ENCODE measurements at regions not wholly inside any gene's neighbourhood (a gene's known extent, or its start where the extent isn't known, plus 50 kb on each side); places are given as distances from the start of the nearest gene placed in this dataset.
"Not testable (repeated sequence)": the region's sequence is repeated elsewhere in the genome, so short reads cannot be mapped to it uniquely, and the experiment has no call there.

DNA sequence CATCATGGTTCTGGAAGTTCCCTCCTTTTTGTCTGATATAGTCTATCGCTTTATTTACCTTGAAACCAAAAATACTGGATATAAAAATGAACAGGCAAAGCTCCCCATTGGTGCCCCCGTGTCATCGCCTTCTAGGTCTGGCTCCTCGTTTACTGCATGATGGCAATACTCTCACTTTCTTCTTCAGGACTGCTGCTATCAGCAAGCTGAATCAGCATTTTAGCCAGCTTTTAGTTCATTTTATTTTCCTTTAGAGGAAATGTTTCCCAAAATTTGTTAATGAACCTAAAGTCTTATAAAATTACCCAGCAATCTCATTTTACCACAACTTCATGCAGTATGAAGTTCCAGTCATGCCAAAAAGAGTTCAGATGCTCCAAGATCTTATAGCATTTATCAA, 80.5 kb downstream of the ZIC3 start:
- no peak for DNase-seq

DNA sequence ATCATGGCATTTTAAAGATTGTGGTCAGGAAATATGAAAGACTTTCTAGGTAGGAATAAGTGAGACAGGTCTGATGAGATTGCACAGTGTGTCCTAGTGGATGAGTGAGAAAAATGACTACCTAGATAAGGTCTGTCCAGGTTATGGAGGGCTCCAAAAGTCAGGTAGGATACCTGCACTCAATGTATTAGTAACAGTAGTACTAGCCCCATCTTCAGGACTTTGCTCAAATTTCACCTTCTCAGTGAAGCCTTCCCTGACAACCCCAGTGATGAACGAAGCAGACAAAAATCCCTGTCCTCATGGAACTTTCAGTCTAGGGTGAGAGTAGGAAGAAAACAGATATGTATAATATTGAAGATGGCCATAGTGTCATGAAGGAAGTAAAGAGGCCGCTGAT, 85.7 kb downstream of the ZIC3 start:
- DNase-seq, result no peak

DNA sequence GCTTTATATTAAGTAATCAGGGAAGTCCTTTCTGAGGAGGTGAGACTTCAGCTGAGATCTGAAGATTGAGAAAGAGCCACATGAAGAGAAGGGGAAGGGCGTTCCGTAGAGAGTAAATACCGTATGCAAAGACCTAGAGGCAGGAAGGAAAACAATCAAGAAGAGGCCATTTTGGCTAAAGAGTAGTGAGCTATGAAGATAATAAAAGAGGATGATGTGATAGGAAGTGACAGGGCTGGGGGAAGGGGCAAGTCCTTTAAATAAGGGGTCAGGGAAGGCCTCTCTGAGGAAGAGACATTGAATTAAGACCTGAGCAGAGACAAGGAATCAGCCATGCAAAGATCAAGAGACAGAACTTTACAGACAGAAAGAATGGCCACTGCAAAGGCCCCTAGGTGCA, 86.2 kb downstream of the ZIC3 start:
- DNase-seq, result no peak

DNA sequence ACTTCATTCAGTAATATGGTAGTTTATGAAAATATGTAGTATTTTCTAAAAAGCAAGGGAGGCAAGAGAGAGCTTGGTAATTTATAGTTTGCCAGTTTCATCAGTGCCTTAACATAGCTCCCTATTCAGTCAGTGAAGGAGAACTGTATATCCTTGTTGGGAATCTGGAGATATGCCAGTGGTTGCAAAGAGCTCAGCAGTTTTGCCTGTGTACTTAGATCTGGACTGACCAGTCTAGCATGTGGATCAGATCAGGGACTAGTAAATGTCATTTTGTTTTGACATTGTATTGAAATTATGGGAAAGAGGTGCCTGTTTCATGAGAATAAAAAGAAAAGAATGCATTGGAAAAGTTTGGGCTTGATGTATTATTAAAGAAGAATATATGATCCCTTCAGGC, 88.6 kb downstream of the ZIC3 start:
- no peak for DNase-seq

DNA sequence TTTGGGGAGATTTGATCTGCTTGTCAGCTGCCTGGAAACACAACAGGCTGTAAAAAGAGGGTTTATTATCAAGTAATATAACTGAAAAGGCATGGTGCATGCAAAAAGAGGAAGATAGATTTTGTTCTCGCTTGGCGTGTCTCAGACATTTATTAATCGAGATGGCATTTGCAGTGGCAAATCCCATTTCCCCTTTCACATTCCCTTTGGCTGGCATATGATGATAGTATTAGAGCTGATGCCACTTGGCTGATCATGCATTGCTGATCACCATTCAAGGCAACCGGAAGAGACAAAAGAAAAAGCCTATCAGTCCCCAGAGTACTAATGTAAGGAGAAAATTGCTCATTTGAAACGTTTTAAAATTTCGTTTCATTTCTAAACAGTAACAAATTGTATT, 101.8 kb downstream of the ZIC3 start:
- DNase-seq, result no peak

DNA sequence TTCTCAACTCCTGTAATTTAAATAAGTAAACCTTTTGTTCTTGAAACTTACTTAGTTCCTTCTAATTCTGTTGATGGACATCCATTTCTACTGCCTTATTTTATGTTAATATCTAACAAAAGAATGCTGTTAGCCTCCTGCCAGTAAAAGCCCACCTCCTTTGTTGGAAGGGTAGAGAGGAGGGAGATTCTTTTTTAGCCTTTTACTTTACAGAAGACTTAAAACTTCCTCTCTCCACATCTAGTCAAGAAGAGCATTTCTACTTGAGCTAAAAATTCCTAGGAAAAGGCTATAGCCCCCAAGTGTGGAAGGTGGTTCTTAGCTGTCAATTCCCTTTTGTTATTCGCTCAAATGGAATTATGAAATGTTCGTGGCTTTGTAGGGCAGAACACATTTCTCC, 118.7 kb downstream of the ZIC3 start:
- no peak for DNase-seq

DNA sequence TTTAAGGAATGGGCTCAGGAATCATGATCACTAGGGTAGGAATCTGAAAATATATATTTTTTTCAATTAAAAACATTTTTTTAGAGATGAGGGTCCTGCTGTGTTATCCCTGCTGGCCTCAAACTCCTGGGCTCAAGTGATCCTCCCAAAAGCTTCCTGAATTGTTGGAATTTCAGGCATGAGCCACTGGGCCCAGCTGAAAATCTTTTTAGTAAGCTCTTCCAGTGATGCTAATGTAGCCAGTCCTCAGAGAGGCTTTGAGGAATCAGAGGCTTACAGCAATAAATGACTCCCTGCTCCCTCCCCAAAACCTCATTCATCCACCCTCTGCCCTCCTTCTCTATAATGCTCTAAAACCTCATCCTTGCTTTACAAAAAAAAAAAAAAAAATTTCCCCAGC, 129.5 kb downstream of the ZIC3 start:
- no peak for DNase-seq

DNA sequence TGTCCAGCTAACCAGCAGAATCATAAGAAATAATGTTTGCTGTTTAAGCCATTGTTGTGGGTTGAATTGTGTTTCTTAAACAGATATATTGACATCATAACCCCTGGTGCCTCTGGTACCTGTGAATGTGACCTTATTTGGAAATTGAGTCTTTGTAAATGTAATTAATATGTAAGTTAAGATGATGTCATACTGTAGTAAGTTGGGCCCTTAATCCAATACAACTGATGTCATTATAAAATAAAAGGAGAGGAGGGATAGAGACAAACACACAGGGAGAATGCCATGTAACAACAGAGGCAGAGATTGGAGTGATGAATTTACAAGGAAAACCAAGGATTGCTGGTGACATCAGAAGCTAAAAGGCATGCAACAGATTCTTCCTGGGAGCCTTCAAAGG, 141.4 kb downstream of the ZIC3 start:
- no peak for DNase-seq

DNA sequence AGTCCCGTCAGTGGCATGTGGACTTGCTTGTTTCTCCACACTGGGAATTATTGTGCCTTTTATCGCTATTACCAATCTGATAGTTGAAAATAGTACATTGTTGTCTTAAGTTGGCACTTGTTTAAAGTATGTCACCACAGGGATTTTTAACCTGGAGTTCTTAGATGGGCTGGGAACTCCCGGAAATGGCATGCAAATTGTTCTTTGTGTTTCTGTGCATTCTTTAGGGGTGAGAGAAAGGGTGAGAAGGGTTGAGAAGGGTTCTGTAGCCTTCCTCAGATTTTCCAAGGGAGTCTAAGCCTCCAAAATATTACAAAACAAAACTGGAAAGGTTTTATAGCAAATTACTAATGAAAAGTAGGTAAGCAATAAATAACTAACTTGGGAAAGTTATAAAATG, 176.9 kb downstream of the ZIC3 start:
- no peak for DNase-seq

DNA sequence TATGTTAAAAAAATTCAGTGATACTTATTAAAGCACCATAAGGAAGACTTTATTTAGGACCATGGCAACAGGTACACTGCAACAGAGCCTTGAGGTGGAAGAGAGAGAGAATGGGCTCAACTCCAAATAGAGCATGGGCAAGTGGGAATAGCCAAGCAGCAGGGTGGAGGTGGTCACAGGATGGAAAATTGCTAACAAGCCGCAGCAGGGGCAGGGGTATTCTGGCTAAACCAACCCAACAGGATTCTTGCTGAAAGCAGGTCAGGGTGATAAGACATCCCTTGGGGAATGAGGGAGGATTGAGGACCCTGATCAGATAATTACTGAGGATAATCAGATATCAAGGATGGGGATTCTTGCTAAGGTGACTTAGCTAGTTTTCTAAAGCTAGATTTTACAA, 177.5 kb downstream of the ZIC3 start:
- DNase-seq, result no peak

DNA sequence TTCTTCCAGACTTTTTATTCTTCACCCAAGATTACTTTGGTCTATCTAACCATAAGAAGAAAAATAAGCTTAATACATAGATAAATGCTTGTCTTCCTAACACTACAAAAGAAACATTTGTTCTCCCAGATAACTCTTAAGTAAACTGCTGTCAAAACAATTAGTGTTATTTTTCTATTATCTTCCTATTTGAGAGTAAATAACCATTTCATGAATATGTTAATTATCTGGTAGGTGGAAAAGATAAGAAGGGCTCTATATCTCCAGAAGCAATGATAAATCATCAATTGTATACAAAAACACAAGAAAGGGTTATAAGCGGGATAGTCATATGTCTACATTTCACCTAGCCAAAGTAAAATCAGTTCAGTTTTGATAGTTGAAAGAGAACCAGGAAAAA, 180.4 kb downstream of the ZIC3 start:
- no peak for DNase-seq

DNA sequence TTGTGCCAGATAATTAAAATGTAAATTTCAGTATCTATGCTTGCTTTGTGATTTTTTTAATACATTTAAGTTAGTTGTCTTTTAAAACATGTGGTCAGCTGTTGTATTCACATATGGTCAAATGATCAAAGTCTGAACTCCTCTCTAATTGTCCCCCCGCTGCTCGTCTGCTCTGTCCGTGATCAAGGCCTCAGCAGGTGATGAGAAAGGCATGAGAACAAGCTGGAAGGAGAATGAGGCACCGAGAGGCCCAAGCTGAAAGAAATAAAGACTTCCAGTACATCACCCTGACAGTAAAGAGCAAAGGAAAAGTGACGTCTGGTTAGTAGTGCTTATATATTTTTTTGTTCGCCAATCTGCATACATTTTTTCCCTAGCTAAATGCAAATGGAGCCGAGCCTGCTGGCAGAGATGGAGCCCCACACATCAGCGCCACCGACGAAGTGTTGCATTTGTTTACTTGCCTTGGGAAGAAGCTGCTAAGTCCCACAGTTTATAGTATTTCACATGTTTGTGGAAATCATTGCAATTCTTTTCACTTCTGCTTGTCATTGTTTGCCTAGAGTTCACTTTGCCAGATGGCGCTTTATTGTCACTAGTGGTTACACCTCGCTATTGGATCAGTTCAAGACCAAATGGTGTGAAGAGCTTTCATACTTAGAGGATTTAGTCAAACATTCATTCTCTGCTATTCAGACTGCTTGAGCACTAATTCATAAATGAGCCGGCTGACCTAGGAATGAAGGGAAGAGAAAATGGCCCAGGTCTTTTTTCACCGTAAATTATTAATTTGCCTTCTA, 181.5 kb downstream of the ZIC3 start:
- DNase-seq, result no peak

DNA sequence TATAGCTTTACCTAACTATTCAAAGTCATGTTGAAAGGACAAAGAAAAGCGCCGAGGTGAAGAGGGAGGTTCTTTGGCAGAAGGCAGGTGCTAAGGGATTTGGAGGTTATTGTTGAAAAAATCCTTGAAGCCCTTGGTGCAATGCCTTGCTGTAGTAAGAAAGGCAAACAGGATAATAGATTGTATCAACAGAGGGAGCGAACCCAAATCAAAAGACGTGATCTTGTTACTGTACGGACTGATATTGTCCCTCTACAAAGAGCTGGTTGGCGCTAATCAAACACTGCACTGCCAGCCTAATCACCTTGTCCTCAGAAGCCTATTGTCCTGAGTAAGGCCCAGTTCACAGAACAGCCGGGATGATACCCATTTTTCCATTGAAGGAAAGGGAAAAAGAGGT, 182.9 kb downstream of the ZIC3 start:
- DNase-seq, result no peak

DNA sequence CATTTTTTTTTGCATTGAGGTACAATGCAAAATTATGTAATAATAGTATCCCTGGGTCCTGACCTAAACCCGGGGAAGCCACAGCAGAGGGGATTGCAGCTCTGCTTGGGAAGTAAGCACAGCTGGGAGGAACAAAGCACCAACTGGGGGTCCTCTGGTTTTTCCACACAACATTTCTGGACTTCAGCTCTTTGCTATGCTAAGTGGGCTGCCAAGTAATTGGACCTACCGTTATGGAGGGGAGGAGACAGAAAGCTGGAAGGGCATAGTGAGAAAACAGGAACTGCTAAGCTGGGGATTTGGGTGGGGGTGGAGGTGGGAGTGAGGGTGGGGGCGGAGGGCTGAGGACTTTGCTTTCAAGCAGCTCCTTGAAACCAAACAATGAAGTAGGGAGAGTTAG, 183.3 kb downstream of the ZIC3 start:
- DNase-seq, result no peak

DNA sequence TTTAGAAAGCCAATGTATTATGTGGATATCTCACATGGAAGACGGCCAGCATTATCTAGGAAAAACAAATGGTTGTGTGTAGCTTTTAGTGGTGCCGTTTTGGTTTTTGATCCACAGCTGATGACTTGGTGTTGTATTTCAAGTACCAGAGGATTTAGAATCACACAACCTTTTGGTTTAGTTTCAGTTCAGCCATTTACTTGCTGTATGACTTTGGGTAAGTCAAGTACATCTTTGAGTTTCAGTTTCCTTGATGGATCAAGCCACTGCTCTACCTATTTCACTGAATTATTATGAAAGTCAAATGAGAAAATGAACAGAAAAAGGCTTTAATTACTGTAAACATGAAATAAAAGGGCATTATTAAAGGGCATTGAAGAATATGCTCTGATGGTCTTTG, 205.6 kb downstream of the ZIC3 start:
- DNase-seq, result no peak

DNA sequence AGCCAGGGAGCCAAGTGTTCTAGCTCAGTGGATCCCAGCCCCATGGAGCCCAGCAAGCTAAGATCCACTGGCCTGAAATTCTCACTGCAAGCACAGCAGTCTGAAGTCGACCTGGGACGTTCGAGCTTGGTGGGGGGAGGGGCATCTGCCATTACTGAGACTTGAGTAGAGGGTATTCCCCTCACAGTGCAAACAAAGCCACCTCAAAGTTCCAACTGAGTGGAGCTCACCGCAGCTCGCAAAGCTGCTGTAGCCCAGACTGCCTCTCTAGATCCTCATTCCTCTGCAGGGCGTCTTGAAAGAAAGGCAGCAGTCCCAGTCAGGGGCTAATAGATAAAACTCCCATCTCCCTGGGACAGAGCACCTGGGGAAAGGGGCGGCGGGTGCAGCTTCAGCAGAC, 226.3 kb downstream of the ZIC3 start:
- no peak for DNase-seq

DNA sequence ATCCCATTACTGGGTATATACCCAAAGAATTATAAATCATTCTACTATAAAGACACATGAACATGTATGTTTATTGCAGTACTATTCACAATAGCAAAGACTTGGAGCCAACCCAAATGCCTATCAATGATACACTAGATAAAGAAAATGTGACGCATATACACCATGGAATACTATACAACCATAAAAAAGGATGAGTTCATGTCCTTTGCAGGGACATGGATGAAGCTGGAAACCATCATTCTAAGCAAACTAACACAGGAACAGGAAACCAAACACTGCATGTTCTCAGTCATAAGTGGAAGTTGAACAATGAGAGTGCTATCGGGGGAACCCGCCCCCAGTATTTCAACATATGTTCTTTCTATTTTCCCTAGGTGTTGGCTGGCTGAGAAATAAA, 232.0 kb downstream of the ZIC3 start:
- DNase-seq, result not testable (repeated sequence)

DNA sequence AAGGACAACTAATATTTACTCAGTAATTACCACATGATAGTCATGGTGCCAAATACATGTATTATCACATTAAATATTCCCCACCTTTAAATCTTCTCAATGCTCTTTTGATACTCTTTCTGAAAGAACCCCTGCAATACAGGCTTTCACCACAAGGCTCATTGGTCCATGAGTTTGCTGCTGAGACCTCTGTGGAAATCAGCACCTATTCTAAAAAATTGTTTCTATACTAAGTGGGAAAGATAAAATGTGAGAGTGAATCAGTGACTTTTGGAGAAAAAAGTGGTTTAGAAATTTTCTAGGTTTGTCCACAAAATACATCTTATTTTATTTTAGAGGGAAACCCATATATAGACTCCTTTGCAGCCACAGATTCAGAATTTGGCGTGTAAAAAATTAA, 257.3 kb downstream of the ZIC3 start:
- no peak for DNase-seq

DNA sequence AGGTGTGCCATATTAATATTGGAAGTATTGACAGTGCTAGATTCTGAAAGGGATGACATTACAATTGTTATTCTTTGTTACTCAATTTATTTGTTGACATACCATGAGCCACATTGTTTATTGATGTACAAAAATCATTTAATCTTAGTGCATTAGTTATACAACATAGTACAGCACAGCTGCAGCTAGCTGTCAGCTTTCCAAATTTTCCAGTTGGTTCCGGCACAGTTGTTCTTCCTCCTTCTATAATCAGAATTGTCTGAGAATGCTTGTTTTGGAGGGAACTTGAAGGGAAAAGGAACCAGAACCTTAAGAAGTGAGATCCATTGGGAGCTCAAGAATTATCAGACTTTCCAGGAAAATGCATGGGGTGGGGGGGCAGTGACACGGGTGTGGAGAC, 281.4 kb downstream of the ZIC3 start:
- no peak for DNase-seq

DNA sequence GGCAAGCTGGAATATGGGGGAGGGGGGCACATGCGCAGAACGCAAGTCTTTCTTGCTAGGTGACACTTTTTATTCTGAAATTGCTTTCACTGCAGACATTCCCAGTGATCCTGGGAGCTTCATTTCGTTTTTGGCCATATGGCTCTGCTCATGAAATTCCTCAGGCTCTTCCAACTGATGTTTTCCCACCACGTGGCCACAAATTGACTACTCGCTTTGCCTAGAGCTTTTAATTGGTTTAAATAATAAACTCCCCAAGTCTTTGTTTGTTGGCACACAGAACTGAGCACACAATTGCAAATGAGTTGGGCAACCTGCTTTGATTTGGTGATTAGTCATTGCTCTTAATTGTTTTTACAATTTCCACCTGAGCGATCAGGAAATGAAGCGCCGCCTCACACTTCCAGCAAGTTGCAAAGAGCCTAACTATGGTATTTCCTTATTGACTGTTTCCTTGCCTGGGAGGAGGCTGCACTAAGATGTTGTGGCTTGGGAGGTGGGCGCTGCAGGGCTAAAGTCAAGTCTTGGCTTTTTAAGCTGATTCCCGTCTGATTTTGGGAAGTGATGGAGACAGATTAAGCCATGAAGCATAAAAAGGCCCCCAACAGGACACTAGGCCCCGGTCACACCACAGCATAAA, 282.5 kb downstream of the ZIC3 start:
- no peak for DNase-seq

DNA sequence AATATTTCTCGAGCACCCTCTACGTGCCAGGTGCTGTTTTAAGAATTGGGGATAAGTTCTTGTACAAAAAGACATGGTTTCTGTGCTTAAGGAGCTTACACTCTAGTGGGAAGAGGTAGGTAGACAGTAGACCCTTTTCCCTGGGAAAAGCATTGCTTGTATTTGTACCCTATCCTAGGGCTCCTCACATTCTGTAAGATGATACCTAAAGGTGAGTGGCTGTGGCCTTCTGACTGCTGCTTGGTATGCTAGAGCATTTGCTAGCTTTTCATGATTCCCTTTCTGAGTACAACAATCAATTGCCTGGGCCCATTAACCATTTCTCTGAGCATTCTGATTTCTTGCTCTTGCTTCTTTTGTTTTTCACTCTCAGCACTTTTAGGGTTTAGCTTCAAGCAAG, 286.6 kb downstream of the ZIC3 start:
- DNase-seq, result no peak

DNA sequence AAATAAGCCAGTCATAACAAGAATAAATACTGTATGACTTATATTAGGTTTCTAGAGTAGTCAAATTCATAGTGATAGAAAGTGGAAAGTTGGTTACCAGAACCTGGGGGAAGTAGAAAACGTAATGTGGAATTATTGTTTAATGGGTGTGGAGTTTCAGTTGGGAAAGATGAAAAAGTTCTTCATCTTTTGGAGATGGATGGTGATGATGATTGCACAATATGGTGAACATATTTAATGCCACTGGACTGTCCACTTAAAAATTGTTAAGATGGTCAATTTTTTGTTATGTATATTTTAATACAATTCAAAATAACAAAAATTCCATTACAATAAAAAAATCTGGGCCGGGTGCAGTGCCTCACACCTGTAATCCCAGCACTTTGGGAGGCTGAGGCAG, 289.6 kb downstream of the ZIC3 start:
- no peak for DNase-seq

DNA sequence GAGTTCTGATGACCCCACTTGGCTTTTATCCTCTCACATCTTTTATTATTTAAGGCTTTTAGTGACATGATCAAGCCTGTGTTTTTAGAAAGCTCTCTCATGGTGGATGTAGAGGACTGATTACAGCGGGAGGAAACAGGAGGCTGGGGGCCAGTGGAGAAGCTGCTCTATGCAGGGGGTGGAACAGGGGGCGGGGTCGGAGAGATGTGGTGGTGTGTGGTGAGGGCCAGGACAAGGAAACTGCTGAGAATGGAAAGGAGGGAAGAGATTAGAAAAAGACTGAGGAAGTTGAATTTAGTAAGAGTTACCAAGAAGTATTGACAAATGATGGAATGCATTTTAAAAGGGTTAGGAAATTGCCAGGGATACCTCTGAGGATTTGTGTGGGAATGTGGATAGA, 292.2 kb downstream of the ZIC3 start:
- no peak for DNase-seq

DNA sequence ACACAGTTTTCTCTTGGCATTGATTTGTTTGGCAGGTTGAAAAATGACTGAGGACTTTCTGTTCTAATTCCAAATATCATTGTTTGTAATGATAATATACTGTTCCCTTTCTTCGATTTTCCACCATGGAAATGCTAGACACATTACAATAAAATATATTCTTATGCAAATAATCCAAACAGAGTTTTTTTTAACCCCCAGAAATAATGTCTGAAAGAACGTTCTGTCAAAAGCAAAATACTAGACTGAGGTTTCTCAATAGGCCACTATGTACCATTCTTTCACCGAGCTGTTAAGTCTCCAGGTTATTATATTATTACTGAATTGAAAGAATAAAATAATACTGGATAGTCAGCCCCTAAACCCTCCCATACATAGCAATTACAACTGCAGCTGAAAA, 312.5 kb downstream of the ZIC3 start:
- DNase-seq, result no peak

DNA sequence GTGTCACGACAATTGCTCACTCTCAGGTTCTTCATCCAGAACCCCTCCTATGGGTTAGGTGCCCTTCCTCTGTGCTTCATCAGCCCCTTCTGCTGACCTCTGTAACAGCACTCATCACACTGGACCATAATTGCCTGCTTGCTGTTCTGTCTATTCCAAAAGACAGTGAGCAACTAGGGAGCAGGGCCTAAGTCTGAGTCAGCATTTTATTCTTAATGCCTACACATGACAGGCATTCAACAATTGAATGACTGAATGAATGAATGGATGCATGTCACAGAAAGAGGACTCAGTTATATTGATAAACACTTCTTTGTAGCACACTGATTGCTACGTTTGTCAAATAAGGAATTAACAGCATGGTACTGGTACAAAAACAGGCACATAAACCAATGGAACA, 317.0 kb downstream of the ZIC3 start:
- DNase-seq, result no peak
